ENCODE measurements at regions not wholly inside any gene's neighbourhood (a gene's known extent, or its start where the extent isn't known, plus 50 kb on each side); places are given as distances from the start of the nearest gene placed in this dataset.
"Not testable (repeated sequence)": the region's sequence is repeated elsewhere in the genome, so short reads cannot be mapped to it uniquely, and the experiment has no call there.

DNA sequence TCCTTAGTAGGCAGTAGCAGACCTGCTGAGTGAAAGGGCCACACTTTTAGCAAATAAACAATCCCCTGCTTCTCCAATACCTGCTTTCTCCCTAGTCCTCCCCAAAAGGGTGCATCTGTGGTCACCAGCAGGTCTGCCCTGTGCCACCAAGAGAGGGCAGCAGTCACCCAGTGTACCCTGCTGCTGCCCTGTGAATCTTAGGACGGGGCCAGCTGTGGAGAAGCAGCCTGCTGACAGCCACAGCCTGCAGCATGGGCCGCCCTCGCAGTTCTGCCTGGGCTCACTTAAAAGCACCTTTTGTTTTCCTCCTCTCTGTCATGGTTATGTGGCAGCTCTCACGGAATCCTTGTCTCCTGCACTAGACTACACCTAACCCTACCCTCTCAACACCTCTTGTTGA is 85.4 kb upstream of the DRD5 start:
- DNase-seq (ENCODE audit: low read depth); H3K4me3 ChIP-seq (ENCODE audit: low read depth, low read length): not testable (repeated sequence)

DNA sequence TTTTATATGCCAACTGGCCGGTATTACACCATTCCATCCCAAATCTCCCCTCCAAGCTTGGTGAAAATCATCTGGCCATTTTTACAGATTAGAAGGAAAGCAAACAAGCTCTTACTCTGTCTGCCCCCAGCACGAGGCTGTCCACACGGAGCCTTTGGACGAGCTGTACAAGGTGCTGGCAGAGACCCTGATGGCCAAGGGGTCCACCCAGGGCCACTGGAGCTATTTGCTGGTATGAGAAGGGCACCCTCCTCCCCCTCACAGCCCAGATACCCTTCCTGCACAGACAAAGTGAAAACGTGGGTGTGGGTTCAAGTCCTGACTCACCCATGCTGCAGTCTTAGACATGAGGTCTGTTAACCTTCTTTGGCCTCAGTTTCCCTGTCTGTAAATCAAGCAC is 84.9 kb upstream of the DRD5 start:
- not testable (repeated sequence) for H3K4me3 ChIP-seq (ENCODE audit: low read depth, low read length); DNase-seq (ENCODE audit: low read depth)

DNA sequence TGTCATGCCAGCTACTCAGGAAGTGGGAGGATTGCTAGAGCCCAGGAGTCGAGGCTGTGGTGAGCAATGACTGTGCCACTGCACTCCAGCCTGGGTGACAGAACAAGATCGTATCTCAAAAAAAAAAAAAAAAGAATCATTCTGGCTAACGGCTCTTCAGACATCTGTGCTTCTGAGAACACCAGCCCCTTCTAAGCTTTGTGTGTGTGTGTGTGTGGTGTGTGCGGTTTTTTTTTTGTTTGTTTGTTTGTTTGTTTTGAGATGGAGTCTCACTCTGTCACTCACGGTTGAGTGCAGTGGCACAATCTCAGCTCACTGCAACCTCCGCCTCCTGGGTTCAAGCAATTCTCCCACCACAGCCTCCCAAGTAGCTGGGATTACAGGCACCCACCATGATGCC is 79.4 kb upstream of the DRD5 start:
- H3K4me3 ChIP-seq (ENCODE audit: low read depth, low read length); DNase-seq (ENCODE audit: low read depth): not testable (repeated sequence)

DNA sequence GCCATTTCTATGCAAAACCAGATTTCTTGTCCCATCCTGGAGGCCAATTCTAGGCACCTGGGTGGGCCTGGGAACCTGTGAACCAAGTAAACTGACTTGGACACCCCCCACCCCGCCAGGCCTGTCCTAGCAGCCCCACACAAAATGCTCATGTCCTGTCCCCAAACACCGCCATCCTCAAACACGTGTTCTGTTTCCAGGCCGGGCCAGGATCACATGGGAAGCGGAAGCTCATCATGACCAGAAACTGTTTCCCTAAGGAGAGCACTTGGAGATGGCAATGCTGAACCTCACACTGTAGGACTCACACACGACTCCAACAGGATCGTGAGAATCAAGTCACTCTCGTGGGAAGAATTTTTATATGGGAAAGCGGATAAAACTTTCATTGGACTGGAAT is 78.7 kb upstream of the DRD5 start:
- H3K4me3 ChIP-seq (ENCODE audit: low read depth, low read length); DNase-seq (ENCODE audit: low read depth): not testable (repeated sequence)

DNA sequence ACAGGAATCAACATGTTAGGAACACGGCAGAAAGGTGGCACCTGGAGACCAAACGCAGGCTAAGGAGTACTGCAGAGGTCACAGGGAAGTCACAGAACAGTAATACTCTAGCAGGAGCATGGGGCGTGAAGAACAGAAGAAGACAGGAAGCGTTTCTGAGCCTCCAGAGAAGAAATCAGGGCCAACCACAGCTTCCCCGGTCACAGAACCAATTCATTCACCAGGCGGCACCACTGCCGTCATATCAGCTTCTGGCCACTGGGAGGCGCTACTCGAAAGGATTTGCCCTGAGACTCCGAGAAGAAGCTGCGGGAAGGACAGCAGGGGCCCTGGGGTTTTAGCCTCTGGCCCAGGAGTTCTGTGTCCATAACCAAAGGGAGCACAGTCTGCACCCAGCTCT is 78.0 kb upstream of the DRD5 start:
- H3K4me3 ChIP-seq (ENCODE audit: low read depth, low read length) = no peak overlapping the region
- DNase-seq (ENCODE audit: low read depth) = no peak

DNA sequence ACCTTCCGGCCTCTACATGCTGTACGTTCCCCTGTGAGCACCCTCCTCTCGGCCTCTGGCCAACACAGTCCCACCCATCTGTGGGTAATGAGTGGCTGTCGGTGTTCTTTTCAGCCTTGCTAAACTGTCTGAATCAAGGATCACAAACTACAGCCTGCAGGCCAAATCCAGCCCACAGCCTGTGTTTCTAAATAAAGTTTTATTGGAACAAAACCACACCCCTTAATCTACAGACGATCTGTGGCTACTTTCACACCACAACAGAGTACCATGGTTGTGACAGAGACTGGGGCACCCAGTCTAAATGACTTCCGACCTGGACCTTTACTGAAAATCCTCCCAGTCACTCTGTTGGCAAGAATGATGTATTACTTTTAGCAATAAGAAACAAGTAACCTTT is 77.3 kb upstream of the DRD5 start:
- DNase-seq (ENCODE audit: low read depth); H3K4me3 ChIP-seq (ENCODE audit: low read depth, low read length): not testable (repeated sequence)

DNA sequence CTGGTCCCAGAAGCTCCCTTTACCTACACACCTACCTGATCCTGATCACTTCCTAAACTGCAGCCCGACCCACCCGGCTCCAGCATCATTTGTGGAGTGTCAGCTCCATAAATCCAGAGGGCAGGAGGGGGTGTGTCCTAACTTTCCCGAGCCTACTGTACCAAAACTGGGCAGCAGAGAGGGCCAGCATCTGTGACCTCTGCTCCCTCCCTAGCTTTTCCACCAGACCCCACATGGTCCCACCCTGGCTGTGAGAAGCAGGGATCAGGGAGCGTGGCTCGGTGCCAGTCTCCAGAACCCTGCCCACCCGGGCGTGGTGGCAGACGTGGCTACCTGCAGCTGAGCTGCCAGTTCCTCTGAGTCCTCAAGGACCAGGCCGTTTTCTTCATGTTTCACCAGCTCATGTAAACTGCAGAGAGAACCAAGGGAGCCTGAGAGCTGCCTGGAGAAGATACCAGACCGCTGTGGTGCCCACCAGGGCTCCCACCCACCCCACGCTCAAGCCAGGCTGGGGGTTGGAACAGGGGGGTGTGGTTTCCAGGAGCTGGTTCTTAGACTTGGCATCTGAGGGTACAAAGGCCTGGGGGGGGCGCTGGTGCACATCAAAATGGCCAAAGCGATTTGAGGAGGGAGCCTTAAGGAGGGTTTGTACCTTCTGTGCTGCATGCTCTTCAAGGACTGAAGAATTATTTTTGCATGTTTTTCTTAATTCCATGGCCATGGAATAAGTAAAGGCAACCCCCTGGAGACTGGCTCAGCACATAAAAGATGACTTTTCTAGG is 76.7 kb upstream of the DRD5 start:
- no peak overlapping the region for H3K4me3 ChIP-seq (ENCODE audit: low read depth, low read length)
- DNase-seq (ENCODE audit: low read depth) = no peak

DNA sequence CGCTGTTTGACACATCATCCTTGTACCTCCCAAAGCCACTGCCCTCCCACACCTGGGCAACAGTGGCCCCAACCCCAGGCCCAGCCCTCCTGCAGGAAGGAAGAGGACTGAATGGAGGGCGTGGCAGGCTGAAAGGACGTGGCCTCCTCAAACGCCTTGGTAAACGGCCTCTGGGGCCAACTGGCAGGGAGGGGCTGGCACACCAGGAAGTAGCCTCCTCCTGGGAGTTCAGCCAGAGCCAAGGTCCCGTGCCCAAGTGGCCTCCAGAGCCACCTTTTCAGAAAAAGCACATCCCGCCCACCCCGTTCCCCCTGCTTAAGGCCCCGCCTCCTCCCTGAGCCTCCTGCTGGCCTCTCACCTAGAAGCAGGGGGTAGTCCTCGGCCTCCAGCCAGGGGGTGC is 74.2 kb upstream of the DRD5 start:
- not testable (repeated sequence) for DNase-seq (ENCODE audit: low read depth); H3K4me3 ChIP-seq (ENCODE audit: low read depth, low read length)

DNA sequence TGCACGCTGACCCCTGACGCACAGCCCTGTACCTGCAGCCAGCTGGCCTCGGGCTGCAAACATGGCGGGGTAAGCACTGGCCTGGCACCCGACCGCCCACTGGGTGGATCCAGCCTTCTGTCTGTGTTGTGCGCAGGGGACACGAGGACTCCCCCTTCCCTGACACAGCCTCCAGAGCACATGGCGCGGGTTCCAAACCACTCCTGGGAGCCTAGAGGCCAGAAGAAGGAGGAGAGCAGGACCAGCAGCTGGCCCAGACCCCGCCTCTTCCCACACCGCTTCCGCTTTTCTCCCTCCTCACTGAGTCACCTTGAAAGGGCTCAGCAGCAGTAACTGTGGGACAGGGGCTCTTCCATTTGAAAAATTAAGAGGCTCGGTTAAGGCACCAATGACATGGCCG is 73.5 kb upstream of the DRD5 start:
- not testable (repeated sequence) for H3K4me3 ChIP-seq (ENCODE audit: low read depth, low read length); DNase-seq (ENCODE audit: low read depth)

DNA sequence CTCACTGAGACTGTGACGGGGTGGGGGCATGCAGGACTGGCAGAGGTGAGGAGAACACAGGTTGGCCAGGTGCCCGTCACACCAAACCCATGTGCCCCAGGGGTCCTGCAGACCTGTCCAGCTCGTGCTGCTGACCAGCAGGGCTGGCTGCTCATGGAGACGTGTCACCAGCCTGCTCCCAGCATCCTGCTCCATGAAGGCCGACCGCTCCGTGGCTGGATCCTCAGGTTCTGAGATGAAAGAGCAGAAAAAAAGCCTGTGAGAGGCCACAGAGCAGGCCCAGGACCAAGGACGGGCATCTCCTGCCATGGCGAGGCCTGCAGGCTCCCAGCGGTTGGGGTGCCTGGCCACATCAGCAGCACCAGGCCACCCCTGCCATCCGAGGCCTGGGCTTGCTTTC is 71.7 kb upstream of the DRD5 start:
- no peak for DNase-seq (ENCODE audit: low read depth)
- H3K4me3 ChIP-seq (ENCODE audit: low read depth, low read length) = no peak overlapping the region

DNA sequence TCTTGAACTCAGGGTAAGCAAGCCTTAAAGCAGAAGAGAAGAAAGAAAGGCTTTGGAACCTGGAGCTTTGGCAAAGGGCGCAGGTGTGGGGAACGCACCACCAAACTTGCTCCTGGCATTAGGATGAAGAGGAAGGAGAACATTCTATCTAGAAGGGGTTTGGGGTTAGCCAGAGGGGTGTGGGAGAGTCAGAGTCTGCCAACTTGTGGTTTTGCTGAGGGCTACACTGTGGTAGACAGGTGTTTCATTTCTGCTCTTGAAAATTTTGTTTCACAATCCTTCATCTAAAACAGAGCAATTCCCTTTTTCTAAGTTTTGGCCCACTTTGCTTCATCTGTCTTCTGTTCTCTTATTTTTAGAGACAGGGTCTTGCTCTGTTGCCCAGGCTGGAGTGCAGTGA is 66.2 kb upstream of the DRD5 start:
- H3K4me3 ChIP-seq (ENCODE audit: low read depth, low read length); DNase-seq (ENCODE audit: low read depth): not testable (repeated sequence)

DNA sequence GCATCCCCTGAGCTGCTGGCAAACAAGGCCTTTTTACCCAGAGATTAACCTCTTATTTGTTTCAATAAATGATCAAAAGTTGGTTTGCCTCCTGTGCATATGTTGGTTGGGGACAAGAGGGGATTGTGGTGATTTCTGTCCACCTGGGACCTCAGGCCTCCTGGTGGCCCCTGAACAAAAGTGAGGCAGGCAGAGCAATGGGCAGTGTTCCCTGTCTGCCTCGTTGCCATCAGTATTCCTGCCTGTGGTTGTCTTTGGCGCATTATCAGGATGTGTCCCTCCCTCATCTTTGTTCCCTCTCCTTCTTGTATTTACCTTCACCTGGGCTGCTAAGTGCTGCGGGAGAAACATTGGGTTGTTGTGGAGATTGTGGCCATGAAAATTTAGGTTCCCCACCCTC is 65.3 kb upstream of the DRD5 start:
- DNase-seq (ENCODE audit: low read depth) = no peak
- no peak overlapping the region for H3K4me3 ChIP-seq (ENCODE audit: low read depth, low read length)

DNA sequence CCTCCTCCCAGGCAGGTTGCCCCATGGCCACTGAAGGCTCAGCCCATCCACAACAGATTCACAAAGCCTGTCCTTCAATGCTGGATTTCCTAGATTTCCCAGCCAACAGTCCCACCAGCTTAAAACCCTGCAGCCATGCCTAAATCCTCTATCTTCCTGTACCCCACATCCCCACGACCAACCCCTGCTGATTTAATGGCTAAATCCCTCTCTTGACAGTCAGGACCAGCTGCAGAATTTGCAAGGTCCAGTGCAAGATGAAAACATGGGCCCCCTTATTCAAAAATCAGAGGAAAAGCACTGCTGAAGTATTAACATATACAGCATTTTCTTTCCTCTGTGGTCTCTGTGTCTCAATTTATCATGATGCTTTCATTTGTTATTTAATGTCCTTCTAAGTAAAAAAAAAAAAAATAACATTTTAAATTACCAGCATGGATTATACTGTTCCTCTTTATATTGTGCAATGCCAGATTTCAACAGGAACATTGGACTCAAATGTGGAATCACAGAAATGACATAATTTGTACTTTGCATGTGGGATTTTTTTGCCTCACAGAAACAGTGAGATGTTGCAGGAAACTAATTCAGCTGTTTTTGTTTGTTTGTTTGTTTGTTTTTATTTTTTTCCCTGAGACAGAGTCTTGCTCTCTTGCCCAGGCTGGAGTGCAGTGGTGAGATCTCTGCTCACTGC is 63.0 kb upstream of the DRD5 start:
- not testable (repeated sequence) for DNase-seq (ENCODE audit: low read depth)

DNA sequence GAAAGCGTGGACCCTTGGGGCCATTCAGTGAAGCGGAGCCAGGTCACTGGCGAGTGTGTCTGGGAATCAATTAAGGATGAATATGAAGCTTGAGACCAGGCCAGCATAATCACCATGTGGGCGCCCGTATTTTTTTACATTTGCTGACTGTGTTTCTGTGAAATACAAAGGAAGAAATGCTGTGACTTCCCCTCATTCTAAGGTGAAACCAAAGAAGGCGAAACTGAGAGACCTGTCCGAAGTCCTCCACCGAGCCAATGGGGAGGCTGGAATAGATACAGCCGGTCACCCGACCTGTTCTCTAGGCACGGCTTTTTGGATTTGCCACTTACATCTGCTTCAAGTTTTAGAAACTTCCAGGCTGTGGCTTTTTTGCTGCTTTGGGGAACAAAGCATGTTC is 59.3 kb upstream of the DRD5 start:
- H3K4me3 ChIP-seq (ENCODE audit: low read depth, low read length); DNase-seq (ENCODE audit: low read depth): not testable (repeated sequence)

More for the DNA sequence above, 63.0 kb upstream of the DRD5 start:
- H3K4me3 ChIP-seq (ENCODE audit: low read depth, low read length) = not testable (repeated sequence)
